GM23338 (cell line): ENCODE measurements at regions not wholly inside any gene's neighbourhood (a gene's known extent, or its start where the extent isn't known, plus 50 kb on each side); places are given as distances from the start of the nearest gene placed in this dataset.

ENCODE experiments used
- ATAC-seq: fragments of 200-7000 bp; cut with Tn5 transposase; 3 replicates; pipeline ENCODE4 v1.9.1; 2020
- DNase-seq: peaks from one replicate; pipeline ENCODE4 v3.0.0-alpha.2; 2015; ENCODE audit warnings: low spot score
- H2AFZ ChIP-seq: fragments of 200-600 bp; sonication (generic); 2 replicates; pipeline ENCODE4 v1.8.0; 2016; ENCODE audit warnings: antibody characterized with exemption, mild to moderate bottlenecking, moderate library complexity
- H3F3A ChIP-seq: fragments of 200-600 bp; sonication (generic); replicated peaks from 2 replicates; pipeline ENCODE4 v1.8.0; 2017; ENCODE audit warnings: antibody characterized with exemption, mixed run types, low read depth
- H3K27ac ChIP-seq: fragments of 200-600 bp; sonication (generic); 2 replicates; pipeline ENCODE4 v1.6.1; 2016; ENCODE audit warnings: low read depth
- H3K27me3 ChIP-seq: fragments of 200-600 bp; sonication (generic); 2 replicates; pipeline ENCODE4 v1.8.0; 2016; ENCODE audit warnings: mild to moderate bottlenecking, mixed run types, moderate library complexity; ENCODE audit not compliant: insufficient read depth
- H3K36me3 ChIP-seq: fragments of 200-600 bp; sonication (generic); 2 replicates; pipeline ENCODE4 v1.8.0; 2016; ENCODE audit warnings: mild to moderate bottlenecking; ENCODE audit not compliant: insufficient read depth
- H3K4me1 ChIP-seq: fragments of 200-600 bp; sonication (generic); 2 replicates; pipeline ENCODE4 v1.8.0; 2016; ENCODE audit warnings: mild to moderate bottlenecking, moderate library complexity; ENCODE audit not compliant: insufficient read depth
- H3K4me2 ChIP-seq: fragments of 200-600 bp; sonication (generic); 2 replicates; pipeline ENCODE4 v1.7.1; 2017; ENCODE audit warnings: mixed run types
- H3K4me3 ChIP-seq: fragments of 200-600 bp; sonication (generic); 2 replicates; pipeline ENCODE4 v1.6.1; 2016; ENCODE audit warnings: mixed run types
- H3K79me2 ChIP-seq: fragments of 200-600 bp; sonication (generic); replicated peaks from 2 replicates; pipeline ENCODE4 v1.8.0; 2017; ENCODE audit warnings: mild to moderate bottlenecking; ENCODE audit not compliant: insufficient read depth
- H3K9me2 ChIP-seq: fragments of 200-600 bp; sonication (generic); 2 replicates; pipeline ENCODE4 v1.8.0; 2017; ENCODE audit not compliant: insufficient read depth
- H4K20me1 ChIP-seq: fragments of 200-600 bp; sonication (generic); replicated peaks from 2 replicates; pipeline ENCODE4 v1.8.0; 2017; ENCODE audit warnings: mild to moderate bottlenecking; ENCODE audit not compliant: insufficient read depth
- H3K27ac Mint-ChIP-seq: 2 replicates; pipeline ENCODE4 v1.8.0; 2020; ENCODE audit warnings: inconsistent platforms, mild to moderate bottlenecking, moderate library complexity, mixed read lengths
- H3K27me3 Mint-ChIP-seq: 3 replicates; pipeline ENCODE4 v1.8.0; 2022; ENCODE audit warnings: low read depth, mild to moderate bottlenecking, moderate library complexity, mixed read lengths, inconsistent platforms; ENCODE audit not compliant: insufficient read depth, poor library complexity
- H3K36me3 Mint-ChIP-seq: 3 replicates; pipeline ENCODE4 v1.8.0; 2021; ENCODE audit warnings: low read depth, mild to moderate bottlenecking, inconsistent platforms, moderate library complexity, mixed read lengths
- H3K4me1 Mint-ChIP-seq: 3 replicates; pipeline ENCODE4 v1.8.0; 2020; ENCODE audit warnings: mild to moderate bottlenecking, inconsistent platforms, mixed read lengths
- H3K4me3 Mint-ChIP-seq: 3 replicates; pipeline ENCODE4 v1.8.0; 2021; ENCODE audit warnings: moderate library complexity, mild to moderate bottlenecking, inconsistent platforms, mixed read lengths
- H3K9me3 Mint-ChIP-seq: 3 replicates; pipeline ENCODE4 v1.8.0; 2020; ENCODE audit warnings: moderate library complexity, mild to moderate bottlenecking, inconsistent platforms, mixed read lengths
- CREB1 ChIP-seq: fragments of 250-450 bp; sonication (Bioruptor Pico); IDR thresholded peaks from 2 replicates; pipeline ENCODE4 v1.5.0; 2020; ENCODE audit warnings: low read depth, mild to moderate bottlenecking, moderate library complexity
- EZH2 ChIP-seq: fragments of 200-600 bp; sonication (generic); IDR thresholded peaks from one replicate; pipeline ENCODE4 v1.8.0; 2017; ENCODE audit warnings: antibody characterized with exemption, mild to moderate bottlenecking, low read depth; ENCODE audit not compliant: unreplicated experiment
- EZH2phosphoT487 ChIP-seq: fragments of 200-600 bp; sonication (generic); IDR thresholded peaks from one replicate; pipeline ENCODE4 v1.8.1; 2018; ENCODE audit warnings: antibody characterized with exemption; ENCODE audit not compliant: unreplicated experiment
- JUNB ChIP-seq: IDR thresholded peaks from one replicate; pipeline ENCODE4 v1.6.1; 2016; ENCODE audit warnings: antibody characterized with exemption; ENCODE audit not compliant: unreplicated experiment
- NANOG ChIP-seq: IDR thresholded peaks from 2 replicates; pipeline ENCODE4 v1.6.1; 2016; ENCODE audit warnings: antibody characterized with exemption, borderline replicate concordance
- POLR2AphosphoS5 ChIP-seq: IDR thresholded peaks from 2 replicates; pipeline ENCODE4 v1.6.1; 2016; ENCODE audit warnings: antibody characterized with exemption, low read depth
- STAT1 ChIP-seq: IDR thresholded peaks from one replicate; pipeline ENCODE4 v1.6.1; 2016; ENCODE audit warnings: antibody characterized with exemption; ENCODE audit not compliant: unreplicated experiment
- ZNF114 ChIP-seq: fragments of 250-450 bp; sonication (Bioruptor Pico); IDR thresholded peaks from 2 replicates; pipeline ENCODE4 v1.5.0; 2020; ENCODE audit warnings: mild to moderate bottlenecking, moderate library complexity
- ZNF331 ChIP-seq: fragments of 250-450 bp; sonication (Bioruptor Pico); IDR thresholded peaks from 2 replicates; pipeline ENCODE4 v1.5.0; 2020; ENCODE audit warnings: low read depth, mild to moderate bottlenecking, moderate library complexity
- TF ChIP-seq, protein P1 (sequence below), 2 experiments: fragments of 200-600 bp in 1 of 2; sonication (generic) in 1 of 2; conservative IDR thresholded peaks; 2 replicates each; pipeline versions ENCODE4 v1.5.1 to v1.6.1; 2016 to 2017; ENCODE audit warnings: antibody characterized with exemption in 2 of 2, low read depth in 2 of 2, mild to moderate bottlenecking in 2 of 2, moderate library complexity in 1 of 2
- TF ChIP-seq, protein P2 (sequence below): fragments of 250-450 bp; sonication (Bioruptor Pico); IDR thresholded peaks from 2 replicates; pipeline ENCODE4 v1.5.0; 2020; ENCODE audit warnings: mild to moderate bottlenecking, moderate library complexity
- TF ChIP-seq, protein P3 (sequence below): IDR thresholded peaks from one replicate; pipeline ENCODE4 v1.6.1; 2018; ENCODE audit warnings: antibody characterized with exemption; ENCODE audit not compliant: unreplicated experiment
- TF ChIP-seq, protein P4 (sequence below): IDR thresholded peaks from 2 replicates; pipeline ENCODE4 v1.6.1; 2016; ENCODE audit warnings: antibody characterized with exemption

DNA sequence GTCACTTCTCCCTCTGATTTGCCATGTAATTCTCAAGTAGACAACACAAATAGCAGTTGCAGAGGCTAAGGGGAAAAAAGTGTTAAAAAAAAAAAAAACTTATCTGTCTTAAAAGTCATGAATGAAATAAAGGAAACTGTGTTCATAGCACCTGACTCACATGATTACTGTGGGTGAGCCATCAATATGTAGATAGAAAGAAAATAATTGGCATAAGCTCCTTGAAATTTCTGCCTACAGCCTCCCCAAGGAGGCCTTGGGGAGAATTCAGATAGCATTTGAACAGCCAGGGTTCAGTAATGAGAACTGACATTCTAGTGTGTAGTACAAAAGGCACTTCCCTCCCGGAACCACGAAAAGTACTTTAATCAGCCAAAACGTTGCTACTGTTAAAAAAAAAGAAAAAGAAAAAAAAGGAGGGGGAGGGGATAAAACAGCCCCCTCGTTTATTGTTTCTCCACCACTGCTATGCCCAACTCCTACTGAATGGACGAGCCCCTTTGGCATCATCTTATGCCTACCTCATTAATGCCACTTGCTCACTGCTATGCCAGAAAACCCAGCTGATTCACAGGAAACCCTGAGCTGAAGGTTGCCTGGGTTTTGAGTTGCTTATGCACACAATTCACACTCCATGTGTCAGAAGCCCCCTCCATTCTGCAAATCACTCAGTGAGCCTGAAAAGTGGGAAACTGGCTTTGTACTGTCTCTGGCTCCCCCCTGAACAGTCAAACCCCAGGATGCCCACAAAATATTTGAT is 65.5 kb upstream of the KLF7 start:
- Mint-ChIP-seq H3K27ac (no peak overlapping the region), H3K27me3 (peaks cover 12% of the 10 kb centered on the region), H3K36me3 (no peaks in the 10 kb centered on the region), H3K9me3 (no peaks in the 10 kb centered on the region), H3K4me3 (no peak overlapping the region), H3K4me1 (peaks cover 45% of the 10 kb centered on the region)
- H4K20me1 ChIP-seq = no peaks in the 10 kb centered on the region
- no peaks in the 10 kb centered on the region for H3K79me2 ChIP-seq
- TF ChIP-seq ZNF114 (CRISPR knock-in tag) (no peak), POLR2AphosphoS5 (no peak), EZH2 (no peak), CREB1 (CRISPR knock-in tag) (no peak), ZNF331 (CRISPR knock-in tag) (no peak), NANOG (no peak), JUNB (no peak), EZH2phosphoT487 (no peak), STAT1 (no peak)
- TF ChIP-seq, protein P1, sequence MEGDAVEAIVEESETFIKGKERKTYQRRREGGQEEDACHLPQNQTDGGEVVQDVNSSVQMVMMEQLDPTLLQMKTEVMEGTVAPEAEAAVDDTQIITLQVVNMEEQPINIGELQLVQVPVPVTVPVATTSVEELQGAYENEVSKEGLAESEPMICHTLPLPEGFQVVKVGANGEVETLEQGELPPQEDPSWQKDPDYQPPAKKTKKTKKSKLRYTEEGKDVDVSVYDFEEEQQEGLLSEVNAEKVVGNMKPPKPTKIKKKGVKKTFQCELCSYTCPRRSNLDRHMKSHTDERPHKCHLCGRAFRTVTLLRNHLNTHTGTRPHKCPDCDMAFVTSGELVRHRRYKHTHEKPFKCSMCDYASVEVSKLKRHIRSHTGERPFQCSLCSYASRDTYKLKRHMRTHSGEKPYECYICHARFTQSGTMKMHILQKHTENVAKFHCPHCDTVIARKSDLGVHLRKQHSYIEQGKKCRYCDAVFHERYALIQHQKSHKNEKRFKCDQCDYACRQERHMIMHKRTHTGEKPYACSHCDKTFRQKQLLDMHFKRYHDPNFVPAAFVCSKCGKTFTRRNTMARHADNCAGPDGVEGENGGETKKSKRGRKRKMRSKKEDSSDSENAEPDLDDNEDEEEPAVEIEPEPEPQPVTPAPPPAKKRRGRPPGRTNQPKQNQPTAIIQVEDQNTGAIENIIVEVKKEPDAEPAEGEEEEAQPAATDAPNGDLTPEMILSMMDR (conservative IDR thresholded peaks at IDR 0.05; ENCODE audit: low read depth in 2 of 2) = no peak
- TF ChIP-seq, protein P2, sequence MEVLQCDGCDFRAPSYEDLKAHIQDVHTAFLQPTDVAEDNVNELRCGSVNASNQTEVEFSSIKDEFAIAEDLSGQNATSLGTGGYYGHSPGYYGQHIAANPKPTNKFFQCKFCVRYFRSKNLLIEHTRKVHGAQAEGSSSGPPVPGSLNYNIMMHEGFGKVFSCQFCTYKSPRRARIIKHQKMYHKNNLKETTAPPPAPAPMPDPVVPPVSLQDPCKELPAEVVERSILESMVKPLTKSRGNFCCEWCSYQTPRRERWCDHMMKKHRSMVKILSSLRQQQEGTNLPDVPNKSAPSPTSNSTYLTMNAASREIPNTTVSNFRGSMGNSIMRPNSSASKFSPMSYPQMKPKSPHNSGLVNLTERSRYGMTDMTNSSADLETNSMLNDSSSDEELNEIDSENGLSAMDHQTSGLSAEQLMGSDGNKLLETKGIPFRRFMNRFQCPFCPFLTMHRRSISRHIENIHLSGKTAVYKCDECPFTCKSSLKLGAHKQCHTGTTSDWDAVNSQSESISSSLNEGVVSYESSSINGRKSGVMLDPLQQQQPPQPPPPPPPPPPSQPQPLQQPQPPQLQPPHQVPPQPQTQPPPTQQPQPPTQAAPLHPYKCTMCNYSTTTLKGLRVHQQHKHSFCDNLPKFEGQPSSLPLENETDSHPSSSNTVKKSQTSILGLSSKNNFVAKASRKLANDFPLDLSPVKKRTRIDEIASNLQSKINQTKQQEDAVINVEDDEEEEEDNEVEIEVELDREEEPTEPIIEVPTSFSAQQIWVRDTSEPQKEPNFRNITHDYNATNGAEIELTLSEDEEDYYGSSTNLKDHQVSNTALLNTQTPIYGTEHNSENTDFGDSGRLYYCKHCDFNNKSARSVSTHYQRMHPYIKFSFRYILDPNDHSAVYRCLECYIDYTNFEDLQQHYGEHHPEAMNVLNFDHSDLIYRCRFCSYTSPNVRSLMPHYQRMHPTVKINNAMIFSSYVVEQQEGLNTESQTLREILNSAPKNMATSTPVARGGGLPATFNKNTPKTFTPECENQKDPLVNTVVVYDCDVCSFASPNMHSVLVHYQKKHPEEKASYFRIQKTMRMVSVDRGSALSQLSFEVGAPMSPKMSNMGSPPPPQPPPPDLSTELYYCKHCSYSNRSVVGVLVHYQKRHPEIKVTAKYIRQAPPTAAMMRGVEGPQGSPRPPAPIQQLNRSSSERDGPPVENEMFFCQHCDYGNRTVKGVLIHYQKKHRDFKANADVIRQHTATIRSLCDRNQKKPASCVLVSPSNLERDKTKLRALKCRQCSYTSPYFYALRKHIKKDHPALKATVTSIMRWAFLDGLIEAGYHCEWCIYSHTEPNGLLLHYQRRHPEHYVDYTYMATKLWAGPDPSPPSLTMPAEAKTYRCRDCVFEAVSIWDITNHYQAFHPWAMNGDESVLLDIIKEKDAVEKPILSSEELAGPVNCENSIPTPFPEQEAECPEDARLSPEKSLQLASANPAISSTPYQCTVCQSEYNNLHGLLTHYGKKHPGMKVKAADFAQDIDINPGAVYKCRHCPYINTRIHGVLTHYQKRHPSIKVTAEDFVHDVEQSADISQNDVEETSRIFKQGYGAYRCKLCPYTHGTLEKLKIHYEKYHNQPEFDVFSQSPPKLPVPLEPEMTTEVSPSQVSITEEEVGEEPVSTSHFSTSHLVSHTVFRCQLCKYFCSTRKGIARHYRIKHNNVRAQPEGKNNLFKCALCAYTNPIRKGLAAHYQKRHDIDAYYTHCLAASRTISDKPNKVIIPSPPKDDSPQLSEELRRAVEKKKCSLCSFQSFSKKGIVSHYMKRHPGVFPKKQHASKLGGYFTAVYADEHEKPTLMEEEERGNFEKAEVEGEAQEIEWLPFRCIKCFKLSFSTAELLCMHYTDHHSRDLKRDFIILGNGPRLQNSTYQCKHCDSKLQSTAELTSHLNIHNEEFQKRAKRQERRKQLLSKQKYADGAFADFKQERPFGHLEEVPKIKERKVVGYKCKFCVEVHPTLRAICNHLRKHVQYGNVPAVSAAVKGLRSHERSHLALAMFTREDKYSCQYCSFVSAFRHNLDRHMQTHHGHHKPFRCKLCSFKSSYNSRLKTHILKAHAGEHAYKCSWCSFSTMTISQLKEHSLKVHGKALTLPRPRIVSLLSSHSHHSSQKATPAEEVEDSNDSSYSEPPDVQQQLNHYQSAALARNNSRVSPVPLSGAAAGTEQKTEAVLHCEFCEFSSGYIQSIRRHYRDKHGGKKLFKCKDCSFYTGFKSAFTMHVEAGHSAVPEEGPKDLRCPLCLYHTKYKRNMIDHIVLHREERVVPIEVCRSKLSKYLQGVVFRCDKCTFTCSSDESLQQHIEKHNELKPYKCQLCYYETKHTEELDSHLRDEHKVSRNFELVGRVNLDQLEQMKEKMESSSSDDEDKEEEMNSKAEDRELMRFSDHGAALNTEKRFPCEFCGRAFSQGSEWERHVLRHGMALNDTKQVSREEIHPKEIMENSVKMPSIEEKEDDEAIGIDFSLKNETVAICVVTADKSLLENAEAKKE (CRISPR knock-in tag) = no peak
- TF ChIP-seq, protein P3, sequence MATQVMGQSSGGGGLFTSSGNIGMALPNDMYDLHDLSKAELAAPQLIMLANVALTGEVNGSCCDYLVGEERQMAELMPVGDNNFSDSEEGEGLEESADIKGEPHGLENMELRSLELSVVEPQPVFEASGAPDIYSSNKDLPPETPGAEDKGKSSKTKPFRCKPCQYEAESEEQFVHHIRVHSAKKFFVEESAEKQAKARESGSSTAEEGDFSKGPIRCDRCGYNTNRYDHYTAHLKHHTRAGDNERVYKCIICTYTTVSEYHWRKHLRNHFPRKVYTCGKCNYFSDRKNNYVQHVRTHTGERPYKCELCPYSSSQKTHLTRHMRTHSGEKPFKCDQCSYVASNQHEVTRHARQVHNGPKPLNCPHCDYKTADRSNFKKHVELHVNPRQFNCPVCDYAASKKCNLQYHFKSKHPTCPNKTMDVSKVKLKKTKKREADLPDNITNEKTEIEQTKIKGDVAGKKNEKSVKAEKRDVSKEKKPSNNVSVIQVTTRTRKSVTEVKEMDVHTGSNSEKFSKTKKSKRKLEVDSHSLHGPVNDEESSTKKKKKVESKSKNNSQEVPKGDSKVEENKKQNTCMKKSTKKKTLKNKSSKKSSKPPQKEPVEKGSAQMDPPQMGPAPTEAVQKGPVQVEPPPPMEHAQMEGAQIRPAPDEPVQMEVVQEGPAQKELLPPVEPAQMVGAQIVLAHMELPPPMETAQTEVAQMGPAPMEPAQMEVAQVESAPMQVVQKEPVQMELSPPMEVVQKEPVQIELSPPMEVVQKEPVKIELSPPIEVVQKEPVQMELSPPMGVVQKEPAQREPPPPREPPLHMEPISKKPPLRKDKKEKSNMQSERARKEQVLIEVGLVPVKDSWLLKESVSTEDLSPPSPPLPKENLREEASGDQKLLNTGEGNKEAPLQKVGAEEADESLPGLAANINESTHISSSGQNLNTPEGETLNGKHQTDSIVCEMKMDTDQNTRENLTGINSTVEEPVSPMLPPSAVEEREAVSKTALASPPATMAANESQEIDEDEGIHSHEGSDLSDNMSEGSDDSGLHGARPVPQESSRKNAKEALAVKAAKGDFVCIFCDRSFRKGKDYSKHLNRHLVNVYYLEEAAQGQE = no peak
- TF ChIP-seq, protein P4, sequence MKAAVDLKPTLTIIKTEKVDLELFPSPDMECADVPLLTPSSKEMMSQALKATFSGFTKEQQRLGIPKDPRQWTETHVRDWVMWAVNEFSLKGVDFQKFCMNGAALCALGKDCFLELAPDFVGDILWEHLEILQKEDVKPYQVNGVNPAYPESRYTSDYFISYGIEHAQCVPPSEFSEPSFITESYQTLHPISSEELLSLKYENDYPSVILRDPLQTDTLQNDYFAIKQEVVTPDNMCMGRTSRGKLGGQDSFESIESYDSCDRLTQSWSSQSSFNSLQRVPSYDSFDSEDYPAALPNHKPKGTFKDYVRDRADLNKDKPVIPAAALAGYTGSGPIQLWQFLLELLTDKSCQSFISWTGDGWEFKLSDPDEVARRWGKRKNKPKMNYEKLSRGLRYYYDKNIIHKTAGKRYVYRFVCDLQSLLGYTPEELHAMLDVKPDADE = no peak
- peaks cover 20% of the 10 kb centered on the region for H3K4me1 ChIP-seq
- 0 out of 2 replicates have a peak overlapping the region, but pooled peaks have one; percentile 25 for H2AFZ ChIP-seq
- ATAC-seq (no peak), DNase-seq (no peak)
- no peak overlapping the region for H3K4me2 ChIP-seq
- H3F3A ChIP-seq = peaks cover 4% of the 10 kb centered on the region
- no peaks in the 10 kb centered on the region for H3K36me3 ChIP-seq
- no peak overlapping the region for H3K4me3 ChIP-seq
- H3K27ac ChIP-seq = no peak overlapping the region
- H3K27me3 ChIP-seq = no peaks in the 10 kb centered on the region
- H3K9me2 ChIP-seq = 0 out of 2 replicates have a peak, but pooled peaks cover 3% of the 10 kb centered on the region
